Neural progenitor cell (in vitro differentiated cells): ENCODE measurements at regions not wholly inside any gene's neighbourhood (a gene's known extent, or its start where the extent isn't known, plus 50 kb on each side); places are given as distances from the start of the nearest gene placed in this dataset.

Source experiments
- DNase-seq: peaks from one replicate; pipeline ENCODE4 v3.0.0-alpha.2; 2016; ENCODE audit warnings: low spot score
- H2AFZ ChIP-seq: fragments of 200-600 bp; sonication (generic); replicated peaks from 2 replicates; pipeline ENCODE4 v1.6.1; 2016; ENCODE audit warnings: antibody characterized with exemption
- H3F3A ChIP-seq: fragments of 200-600 bp; sonication (generic); 2 replicates; pipeline ENCODE4 v1.6.1; 2016; ENCODE audit warnings: antibody characterized with exemption, low read depth
- H3K27ac ChIP-seq: fragments of 200-600 bp; sonication (generic); 2 replicates; pipeline ENCODE4 v1.5.1; 2016; ENCODE audit warnings: mild to moderate bottlenecking
- H3K27me3 ChIP-seq: fragments of 200-600 bp; sonication (generic); 2 replicates; pipeline ENCODE4 v1.6.1; 2016; ENCODE audit warnings: mild to moderate bottlenecking, moderate library complexity
- H3K36me3 ChIP-seq: fragments of 200-600 bp; sonication (generic); 2 replicates; pipeline ENCODE4 v1.5.1; 2016
- H3K4me1 ChIP-seq: fragments of 200-600 bp; sonication (generic); 2 replicates; pipeline ENCODE4 v1.6.1; 2016; ENCODE audit warnings: mixed run types
- H3K4me2 ChIP-seq: fragments of 200-600 bp; sonication (generic); 2 replicates; pipeline ENCODE4 v1.6.1; 2016
- H3K4me3 ChIP-seq: fragments of 200-600 bp; sonication (generic); 2 replicates; pipeline ENCODE4 v1.5.1; 2016
- H3K79me2 ChIP-seq: fragments of 200-600 bp; sonication (generic); 2 replicates; pipeline ENCODE4 v1.6.1; 2016; ENCODE audit warnings: low read depth
- H3K9ac ChIP-seq: fragments of 200-600 bp; sonication (generic); 2 replicates; pipeline ENCODE4 v1.6.1; 2016
- H3K9me3 ChIP-seq: fragments of 200-600 bp; sonication (generic); 2 replicates; pipeline ENCODE4 v1.5.1; 2016; ENCODE audit warnings: low read depth
- H4K20me1 ChIP-seq: fragments of 200-600 bp; sonication (generic); 2 replicates; pipeline ENCODE4 v1.6.1; 2016; ENCODE audit warnings: low read depth
- H3K27ac Mint-ChIP-seq: 3 replicates; pipeline ENCODE4 v1.8.0; 2021; ENCODE audit warnings: mixed read lengths
- H3K27me3 Mint-ChIP-seq: 2 replicates; pipeline ENCODE4 v1.8.0; 2022; ENCODE audit warnings: low read depth, mild to moderate bottlenecking, inconsistent platforms, moderate library complexity, mixed read lengths; ENCODE audit not compliant: insufficient read depth
- H3K36me3 Mint-ChIP-seq: 3 replicates; pipeline ENCODE4 v1.8.0; 2021; ENCODE audit warnings: mixed read lengths
- H3K4me1 Mint-ChIP-seq: 3 replicates; pipeline ENCODE4 v1.8.0; 2021; ENCODE audit warnings: mixed read lengths
- H3K4me3 Mint-ChIP-seq: 3 replicates; pipeline ENCODE4 v1.8.0; 2021; ENCODE audit warnings: mild to moderate bottlenecking, moderate library complexity, mixed read lengths
- H3K9me3 Mint-ChIP-seq: 3 replicates; pipeline ENCODE4 v1.8.0; 2020; ENCODE audit warnings: mixed read lengths
- CTCF ChIP-seq: fragments of 200-600 bp; sonication (generic); IDR thresholded peaks from 2 replicates; pipeline ENCODE4 v1.5.1; 2017; ENCODE audit warnings: antibody characterized with exemption, mild to moderate bottlenecking
- EZH2 ChIP-seq: fragments of 200-600 bp; sonication (generic); IDR thresholded peaks from 2 replicates; pipeline ENCODE4 v1.6.1; 2017; ENCODE audit warnings: antibody characterized with exemption, mild to moderate bottlenecking, moderate library complexity
- EZH2phosphoT487 ChIP-seq: fragments of 200-600 bp; sonication (generic); IDR thresholded peaks from 2 replicates; pipeline ENCODE4 v1.6.1; 2017; ENCODE audit warnings: antibody characterized with exemption

- Mint-ChIP-seq H3K27ac (no peak overlapping the region), H3K9me3 (peaks cover 3% of the 10 kb centered on the region), H3K27me3 (peaks cover 9% of the 10 kb centered on the region), H3K4me3 (no peak overlapping the region), H3K36me3 (no peaks in the 10 kb centered on the region), H3K4me1 (peaks cover 3% of the 10 kb centered on the region)
- Histone ChIP-seq H3K4me2 (no peak overlapping the region), H3K27me3 (peaks cover 38% of the 10 kb centered on the region), H3K9me3 (no peaks in the 10 kb centered on the region), H3K9ac (no peak overlapping the region), H4K20me1 (peaks cover 18% of the 10 kb centered on the region), H3F3A (no peaks in the 10 kb centered on the region), H2AFZ (no peak overlapping the region), H3K36me3 (no peaks in the 10 kb centered on the region), H3K4me3 (no peak overlapping the region), H3K4me1 (no peaks in the 10 kb centered on the region), H3K27ac (no peak overlapping the region), H3K79me2 (no peaks in the 10 kb centered on the region)
- no peak for DNase-seq
- TF ChIP-seq EZH2phosphoT487 (no peak), CTCF (no peak), EZH2 (no peak)
Measured at GRCh38 chr17:34709158-34709754, 129.9 kb downstream of the TMEM132E start.

- Mint-ChIP-seq H3K4me1 (peaks cover 3% of the 10 kb centered on the region), H3K4me3 (no peak overlapping the region), H3K9me3 (peaks cover 3% of the 10 kb centered on the region), H3K36me3 (no peaks in the 10 kb centered on the region), H3K27me3 (peaks cover 15% of the 10 kb centered on the region), H3K27ac (no peak overlapping the region)
- no peaks in the 10 kb centered on the region for H3K36me3 ChIP-seq
- DNase-seq = peak; percentile 82
- H3K79me2 ChIP-seq = no peaks in the 10 kb centered on the region
- no peaks in the 10 kb centered on the region for H3F3A ChIP-seq
- H3K27ac ChIP-seq = no peak overlapping the region
- H3K27me3 ChIP-seq = peaks cover 51% of the 10 kb centered on the region
- TF ChIP-seq CTCF = no peak
- TF ChIP-seq EZH2phosphoT487 = no peak
- no peak for TF ChIP-seq EZH2
- H3K4me1 ChIP-seq = peaks cover 8% of the 10 kb centered on the region
- no peak overlapping the region for H3K4me3 ChIP-seq
- no peak overlapping the region for H3K4me2 ChIP-seq
- H2AFZ ChIP-seq = no peak overlapping the region
- no peaks in the 10 kb centered on the region for H3K9me3 ChIP-seq
- H4K20me1 ChIP-seq = peaks cover 32% of the 10 kb centered on the region
- H3K9ac ChIP-seq = no peak overlapping the region
Measured at GRCh38 chr17:34706029-34706428, 126.6 kb downstream of the TMEM132E start.

- Histone ChIP-seq H3K9ac (no peak overlapping the region), H3K9me3 (no peaks in the 10 kb centered on the region), H3K27me3 (peaks cover 61% of the 10 kb centered on the region), H4K20me1 (peaks cover 43% of the 10 kb centered on the region), H3K4me2 (no peak overlapping the region), H3K4me3 (no peak overlapping the region), H3K27ac (no peak overlapping the region), H2AFZ (no peak overlapping the region), H3K4me1 (peaks cover 22% of the 10 kb centered on the region), H3F3A (peaks cover 13% of the 10 kb centered on the region), H3K79me2 (no peaks in the 10 kb centered on the region), H3K36me3 (no peaks in the 10 kb centered on the region)
- H3K4me1 Mint-ChIP-seq = peaks cover 6% of the 10 kb centered on the region
- peak; percentile 96 for DNase-seq
- H3K27me3 Mint-ChIP-seq = peaks cover 12% of the 10 kb centered on the region
- no peak overlapping the region for H3K27ac Mint-ChIP-seq
- H3K36me3 Mint-ChIP-seq = no peaks in the 10 kb centered on the region
- TF ChIP-seq EZH2phosphoT487 (no peak), CTCF (no peak), EZH2 (no peak)
- no peak overlapping the region for H3K4me3 Mint-ChIP-seq
- peaks cover 3% of the 10 kb centered on the region for H3K9me3 Mint-ChIP-seq
Measured at GRCh38 chr17:34703533-34703932, 124.2 kb downstream of the TMEM132E start.
